Body of pancreas (tissue), 4 donors: ENCODE measurements at regions not wholly inside any gene's neighbourhood (a gene's known extent, or its start where the extent isn't known, plus 50 kb on each side); places are given as distances from the start of the nearest gene placed in this dataset.

Experiments
- CTCF ChIP-seq, 7 experiments: fragments of 450-650 bp in 4 of 7; fragments of 200-600 bp in 3 of 7; sonication (generic) in 3 of 7; IDR thresholded peaks; one replicate each; pipeline ENCODE4 v1.5.1; 2016 to 2019; ENCODE audit warnings: antibody characterized with exemption in 7 of 7
- POLR2A ChIP-seq, 3 donors: fragments of 450-650 bp; IDR thresholded peaks; one replicate each; pipeline ENCODE4 v1.6.1; 2016; ENCODE audit warnings: antibody characterized with exemption in 3 of 3, mild to moderate bottlenecking in 2 of 3

DNA sequence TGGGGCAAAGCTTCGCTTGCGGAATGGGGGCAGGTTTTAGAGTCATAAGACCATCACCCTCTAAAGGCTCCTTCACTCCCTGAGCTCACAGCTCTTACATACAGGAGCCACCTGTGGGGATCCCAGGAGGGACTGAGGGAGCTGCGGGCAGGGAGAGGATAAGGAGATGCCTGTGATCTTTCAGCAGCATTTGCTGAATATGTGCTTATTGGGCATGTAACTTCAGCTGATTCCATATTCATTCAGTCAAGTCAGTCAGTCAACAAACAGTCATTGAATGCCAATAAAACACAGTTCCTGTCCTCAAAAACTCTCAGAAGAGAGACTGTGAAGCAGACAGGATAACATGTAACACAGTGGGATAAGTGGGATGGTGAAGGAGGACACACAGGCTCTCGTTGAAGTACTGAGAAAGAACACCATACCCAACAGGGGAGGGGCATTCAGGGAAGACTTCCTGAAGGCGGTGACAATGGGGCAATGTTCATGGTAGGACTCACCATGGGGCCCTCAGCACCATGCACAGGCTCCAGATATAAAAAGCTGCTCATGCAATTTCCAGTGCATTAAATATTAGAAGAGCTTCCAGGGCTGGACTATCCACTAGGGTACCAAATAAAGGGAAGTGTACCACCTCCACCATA is 240.9 kb downstream of the UACA start:
- TF ChIP-seq POLR2A (IDR thresholded peaks at IDR 0.05) (no peak), CTCF (IDR thresholded peaks at IDR 0.05) (no peak)
